ENCODE measurements at regions not wholly inside any gene's neighbourhood (a gene's known extent, or its start where the extent isn't known, plus 50 kb on each side); places are given as distances from the start of the nearest gene placed in this dataset.

GRCh38 chr6:155549028-155549798 lies 93.6 kb upstream of the NOX3 start:
- no peak for TF ChIP-seq EZH2 (IDR thresholded peaks at IDR 0.05; ENCODE audit: borderline replicate concordance, insufficient read depth, low read length, poor library complexity, severe bottlenecking)
- TF ChIP-seq MXI1 (conservative IDR thresholded peaks at IDR 0.05; ENCODE audit: poor library complexity, severe bottlenecking) = no peak
- TF ChIP-seq REST (IDR thresholded peaks at IDR 0.05; ENCODE audit: borderline replicate concordance) = no peak
- TF ChIP-seq RAD21 (conservative IDR thresholded peaks at IDR 0.05) = no peak
- no peak for TF ChIP-seq SMC3 (conservative IDR thresholded peaks at IDR 0.05; ENCODE audit: poor library complexity)
- no peak for TF ChIP-seq POLR2AphosphoS5 (IDR thresholded peaks at IDR 0.05)
- TF ChIP-seq CTCF (IDR thresholded peaks at IDR 0.05; ENCODE audit: poor library complexity, severe bottlenecking) = no peak

DNA sequence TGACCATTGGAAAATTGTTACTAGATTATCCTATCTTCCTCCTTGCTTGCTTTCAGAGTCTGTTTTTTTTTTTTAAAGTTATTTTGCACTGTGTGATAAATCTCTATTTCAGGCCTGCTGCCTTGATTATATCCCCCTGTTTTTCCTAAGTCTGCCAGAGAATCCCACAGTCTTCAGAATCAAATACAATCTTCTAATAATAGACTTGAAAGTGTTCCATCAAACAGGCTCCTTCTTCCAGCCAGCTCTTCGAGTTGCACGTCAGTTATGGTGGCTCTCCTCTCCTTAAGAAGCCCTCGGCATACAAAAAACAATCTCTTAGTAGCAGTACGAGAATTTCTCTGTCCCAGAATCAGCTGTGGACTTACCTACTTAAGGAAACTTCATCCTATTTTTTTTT lies 92.9 kb upstream of the NOX3 start:
- H3F3A ChIP-seq (ENCODE audit: insufficient read depth, low read length, poor library complexity, severe bottlenecking) = no peaks in the 10 kb centered on the region
- no peaks in the 10 kb centered on the region for H3K9me2 ChIP-seq (ENCODE audit: insufficient read depth, low read length)
- no peaks in the 10 kb centered on the region for H3K27me3 ChIP-seq (ENCODE audit: insufficient read depth, low read depth, low read length)
- H3K9ac ChIP-seq (ENCODE audit: low read length) = no peak overlapping the region
- H3K27ac ChIP-seq (ENCODE audit: low read length) = no peak overlapping the region
- no peak overlapping the region for H2AFZ ChIP-seq (ENCODE audit: low read depth, low read length)
- no peaks in the 10 kb centered on the region for H3K36me3 ChIP-seq (ENCODE audit: insufficient read depth, low read length)
- H3K79me2 ChIP-seq (replicated peaks; ENCODE audit: insufficient read depth, low read length) = no peaks in the 10 kb centered on the region
- H3K4me2 ChIP-seq (ENCODE audit: low read length) = no peak overlapping the region
- no peak overlapping the region for H3K4me3 ChIP-seq (ENCODE audit: low read length)
- TF ChIP-seq REST (IDR thresholded peaks at IDR 0.05; ENCODE audit: borderline replicate concordance) = peak; percentile 7
- TF ChIP-seq SMC3 (conservative IDR thresholded peaks at IDR 0.05; ENCODE audit: poor library complexity) = no peak
- no peaks in the 10 kb centered on the region for H3K9me3 ChIP-seq (ENCODE audit: low read length)
- H4K20me1 ChIP-seq (ENCODE audit: insufficient read depth) = no peaks in the 10 kb centered on the region

More at GRCh38 chr6:155549028-155549798, 93.6 kb upstream of the NOX3 start:
- Histone ChIP-seq H3K9ac (ENCODE audit: low read length) (no peak overlapping the region), H3K4me2 (ENCODE audit: low read length) (no peak overlapping the region), H3K36me3 (ENCODE audit: insufficient read depth, low read length) (no peaks in the 10 kb centered on the region), H4K20me1 (ENCODE audit: insufficient read depth) (no peaks in the 10 kb centered on the region), H3K27ac (ENCODE audit: low read length) (no peak overlapping the region), H3K9me2 (ENCODE audit: insufficient read depth, low read length) (no peaks in the 10 kb centered on the region), H2AFZ (ENCODE audit: low read depth, low read length) (no peak overlapping the region), H3K4me3 (ENCODE audit: low read length) (no peak overlapping the region), H3K9me3 (ENCODE audit: low read length) (no peaks in the 10 kb centered on the region), H3K27me3 (ENCODE audit: insufficient read depth, low read depth, low read length) (no peaks in the 10 kb centered on the region), H3K79me2 (replicated peaks; ENCODE audit: insufficient read depth, low read length) (no peaks in the 10 kb centered on the region), H3F3A (ENCODE audit: insufficient read depth, low read length, poor library complexity, severe bottlenecking) (no peaks in the 10 kb centered on the region)

Measured in neural cell (in vitro differentiated cells).